G401 (cell line): ENCODE measurements at regions not wholly inside any gene's neighbourhood (a gene's known extent, or its start where the extent isn't known, plus 50 kb on each side); places are given as distances from the start of the nearest gene placed in this dataset.

Experiments
- DNase-seq: peaks from one replicate; pipeline ENCODE4 v3.0.0-alpha.2; 2015; ENCODE audit warnings: low spot score
- in situ Hi-C: cut with HindIII; loops from 2 replicates; pipeline ENCODE4 v1.10.0; 2016; ENCODE audit warnings: low sequenced_read_pairs, mixed read lengths

DNA sequence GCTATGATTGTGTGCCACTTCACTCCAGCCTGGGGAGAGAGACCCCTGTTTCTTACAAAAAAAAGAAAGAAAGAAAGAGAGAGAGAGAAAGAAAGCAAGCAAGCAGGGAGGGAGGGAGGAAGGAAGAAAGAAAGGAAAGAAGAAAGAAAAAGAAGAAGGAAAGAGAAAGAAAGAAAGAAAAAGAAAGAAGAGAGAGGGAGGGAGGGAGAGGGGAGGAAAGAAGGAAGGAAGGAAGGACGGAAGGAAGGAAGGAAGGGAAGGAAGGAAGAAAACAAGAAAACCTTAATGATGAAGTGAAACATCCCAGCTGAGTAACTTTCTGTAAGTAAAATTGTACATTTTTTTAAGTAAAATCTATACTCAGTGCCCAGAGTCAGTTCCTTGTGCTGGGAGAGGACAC, 75.5 kb upstream of the GLS start:
- no peak for DNase-seq
- in situ Hi-C loops: no loop called here

DNA sequence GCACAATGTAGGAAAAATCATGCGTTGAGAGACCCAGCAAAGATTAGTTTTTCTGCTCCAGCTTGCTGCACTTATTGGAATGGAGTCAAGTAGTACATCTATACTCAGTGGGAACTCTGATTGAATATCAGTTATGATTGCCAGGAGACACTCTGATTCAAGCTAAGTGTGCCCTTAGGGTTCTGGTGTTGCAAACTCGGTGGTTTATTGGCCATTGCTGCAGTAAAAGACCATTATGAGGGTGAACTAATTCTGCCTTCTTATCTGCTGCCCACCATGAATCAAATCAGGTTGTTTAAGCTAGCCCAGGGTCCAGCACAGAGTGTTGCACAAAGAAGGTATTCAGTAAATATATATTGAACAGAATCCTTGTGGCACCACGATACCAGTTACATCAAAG, 74.8 kb upstream of the GLS start:
- no peak for DNase-seq
- in situ Hi-C loops: no loop called here

DNA sequence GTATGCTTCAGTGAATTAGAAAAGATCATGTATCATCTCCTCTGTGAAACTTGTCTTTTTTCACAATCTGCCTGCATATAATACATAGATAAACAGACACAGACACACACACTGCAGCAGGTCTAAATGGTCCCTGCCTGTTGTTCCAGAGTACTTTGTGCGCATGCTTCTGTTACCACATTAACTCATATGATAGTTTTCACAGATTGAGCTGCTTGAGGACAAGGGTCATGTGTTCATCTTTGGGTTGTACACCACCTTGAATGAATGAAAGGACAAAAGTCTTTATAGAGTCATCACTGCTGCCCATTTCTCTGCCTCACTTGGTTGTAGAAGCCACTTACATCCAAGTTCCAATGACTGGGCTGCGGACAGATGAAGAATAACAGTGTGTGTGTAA, 72.7 kb upstream of the GLS start:
- DNase-seq: no peak
- in situ Hi-C loops: no loop called here

DNA sequence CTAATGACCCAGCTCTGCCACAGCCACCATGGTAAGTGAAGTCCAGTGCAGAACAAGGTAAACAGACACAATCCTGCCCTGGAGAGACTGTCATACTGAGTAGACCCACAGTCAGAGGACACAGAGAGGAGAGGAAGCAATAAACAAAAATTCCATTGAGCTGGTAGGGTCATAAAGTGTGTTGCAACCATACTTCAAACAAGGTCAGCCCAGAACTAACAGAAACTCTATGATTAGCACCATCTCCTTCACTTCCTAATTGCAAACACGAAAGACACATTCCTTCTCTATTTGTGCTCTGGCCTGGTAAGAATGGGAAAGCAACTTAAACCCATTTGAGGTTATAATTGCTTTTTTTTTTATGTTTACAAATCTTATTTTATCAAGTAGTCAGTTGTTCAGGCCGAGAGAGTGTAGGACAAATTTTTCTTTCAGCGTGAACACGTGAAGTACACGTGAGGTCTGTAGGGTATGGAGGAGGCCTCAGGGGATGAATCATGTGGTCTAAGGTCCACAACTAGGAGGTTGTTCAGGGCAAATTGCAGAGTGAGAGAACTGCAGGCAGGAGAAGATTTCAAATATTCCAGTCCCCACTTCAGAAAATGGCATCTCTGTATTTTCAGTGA, 71.4 kb upstream of the GLS start:
- in situ Hi-C loops: no loop called here

DNA sequence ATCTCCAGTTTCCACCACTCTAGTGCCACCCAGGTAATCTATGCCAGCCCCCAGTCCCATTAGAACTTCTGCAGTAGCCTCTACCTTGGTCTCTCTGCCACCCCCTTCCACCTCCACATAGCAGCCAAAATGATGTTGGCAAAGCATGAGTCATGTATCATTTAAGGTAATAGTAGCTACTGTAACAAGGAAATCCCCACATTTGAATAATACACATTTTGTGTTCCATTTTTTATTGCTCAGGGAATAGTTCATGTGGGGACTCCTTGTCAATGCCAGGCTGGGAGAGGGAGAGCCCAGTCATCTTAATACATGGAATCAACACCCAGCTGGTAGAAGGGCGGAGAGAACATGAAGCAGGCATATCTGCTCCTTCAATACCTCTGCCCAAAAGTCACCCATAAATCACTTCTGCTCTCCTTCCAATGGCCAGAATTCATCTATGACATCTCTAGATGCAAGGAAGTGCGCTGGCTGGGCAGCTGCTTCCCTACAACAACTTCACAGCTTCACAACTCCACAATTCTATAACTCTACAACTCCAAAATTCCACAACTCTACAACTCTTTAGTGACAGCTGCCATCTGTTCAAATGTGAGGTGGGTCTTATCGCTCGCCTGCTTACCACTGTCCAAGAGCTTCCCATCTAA, 70.6 kb upstream of the GLS start:
- no peak for DNase-seq
- in situ Hi-C loops: no loop called here

More for the DNA sequence above, 71.4 kb upstream of the GLS start:
- no peak for DNase-seq

DNA sequence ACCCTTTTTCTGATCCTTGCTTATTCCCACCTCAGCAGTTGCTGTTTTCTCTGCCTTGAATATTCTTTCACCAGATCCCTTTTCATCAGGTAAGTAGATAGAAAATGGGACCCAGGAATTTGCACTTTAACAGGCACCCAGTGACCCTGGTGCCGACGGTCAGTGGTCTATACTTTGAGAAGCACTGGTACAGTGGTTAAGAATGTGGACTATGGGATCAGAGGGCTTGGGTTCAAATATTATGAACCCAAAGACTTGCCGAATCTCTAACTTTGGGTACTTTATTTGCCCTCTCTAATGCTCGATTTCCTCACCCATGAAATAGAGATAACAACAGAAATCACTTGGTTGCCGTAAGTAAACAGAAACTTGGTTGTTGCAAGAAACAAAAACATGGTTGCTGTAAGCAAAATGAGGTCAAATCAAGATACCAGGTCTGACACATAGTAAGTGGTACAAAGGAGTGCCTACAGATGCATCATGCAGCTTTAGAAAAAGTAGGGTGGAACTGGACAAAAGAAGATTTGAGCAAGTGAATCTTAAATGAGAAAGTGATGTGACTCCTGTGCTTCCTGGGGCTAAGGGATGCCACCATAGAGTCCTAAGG, 69.5 kb upstream of the GLS start:
- in situ Hi-C loops: no loop called here
- DNase-seq: no peak

DNA sequence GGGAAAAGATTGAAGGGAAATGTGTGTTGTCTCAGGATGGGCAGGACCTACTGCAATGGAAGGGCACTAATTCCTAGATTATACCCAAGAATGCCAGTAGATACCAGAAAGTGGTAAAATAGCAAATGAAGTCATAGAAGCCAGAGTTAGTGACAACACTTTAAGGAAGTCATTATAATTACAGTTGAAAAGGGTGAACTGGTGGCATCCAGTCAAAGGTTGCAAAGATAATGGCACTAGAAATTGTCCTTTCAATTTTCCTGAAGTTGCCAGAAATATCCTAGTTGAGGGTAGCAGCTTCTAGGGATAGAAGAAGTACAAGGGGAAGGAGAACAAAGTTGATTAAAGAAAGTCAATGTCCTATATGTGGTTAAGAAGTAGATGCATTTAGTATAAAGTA, 68.8 kb upstream of the GLS start:
- DNase-seq: no peak
- in situ Hi-C loops: no loop called here

DNA sequence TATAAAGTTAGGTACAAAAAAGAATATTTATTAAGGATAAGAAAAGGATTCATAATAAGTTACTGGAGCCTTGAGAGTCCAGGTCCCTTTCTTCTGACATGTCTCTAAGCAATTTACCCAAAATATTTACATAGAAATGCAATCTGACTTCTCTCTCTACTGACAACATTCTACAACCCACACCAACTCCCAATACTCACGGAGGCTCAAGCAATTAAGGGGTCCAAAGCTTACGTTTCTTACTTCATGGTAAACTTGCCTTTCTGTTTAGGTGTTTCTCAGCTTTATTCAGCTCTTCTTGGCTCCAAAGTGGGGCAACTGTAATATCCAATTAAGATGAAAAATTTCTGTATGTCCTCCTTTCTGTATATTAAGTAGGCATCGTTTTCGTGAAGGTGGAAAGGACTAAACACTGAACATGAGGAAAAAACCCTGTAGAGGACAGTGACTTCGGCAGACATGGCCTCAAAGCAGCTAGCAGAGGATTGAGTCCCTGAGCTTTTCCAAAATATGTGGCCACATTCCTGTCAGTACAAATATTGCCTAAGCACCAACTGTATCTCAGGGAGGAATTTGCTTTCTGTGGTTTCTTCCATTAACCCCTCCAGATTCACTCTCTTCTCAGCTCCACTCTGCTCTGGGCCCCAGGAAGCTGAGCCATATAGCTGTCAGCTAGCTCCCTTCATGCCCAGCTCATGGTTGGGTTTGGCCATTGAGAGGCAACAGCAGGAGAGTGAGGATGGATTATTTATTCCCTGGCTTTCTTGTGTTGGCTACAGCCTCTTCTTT, 67.9 kb upstream of the GLS start:
- DNase-seq: no peak
- in situ Hi-C loops: no loop called here

DNA sequence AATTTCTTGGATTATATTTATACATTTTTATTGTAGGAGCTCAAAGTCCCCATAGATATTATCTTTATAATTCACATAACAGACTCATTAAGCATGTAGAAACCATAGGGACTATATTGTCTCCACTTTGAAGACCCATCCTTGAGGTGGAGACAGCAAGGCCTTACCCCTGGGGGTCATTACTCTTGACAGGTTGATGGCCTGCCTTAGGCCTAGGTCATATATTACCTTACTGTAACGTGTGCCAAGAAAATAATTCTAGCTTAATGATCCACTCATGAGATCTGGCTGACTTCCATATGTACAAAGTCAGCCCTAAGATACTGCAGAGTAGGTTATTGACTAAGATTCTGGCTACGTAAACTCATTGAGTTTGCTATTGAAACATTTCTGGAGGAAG, 65.4 kb upstream of the GLS start:
- DNase-seq: no peak
- in situ Hi-C loops: no loop called here

DNA sequence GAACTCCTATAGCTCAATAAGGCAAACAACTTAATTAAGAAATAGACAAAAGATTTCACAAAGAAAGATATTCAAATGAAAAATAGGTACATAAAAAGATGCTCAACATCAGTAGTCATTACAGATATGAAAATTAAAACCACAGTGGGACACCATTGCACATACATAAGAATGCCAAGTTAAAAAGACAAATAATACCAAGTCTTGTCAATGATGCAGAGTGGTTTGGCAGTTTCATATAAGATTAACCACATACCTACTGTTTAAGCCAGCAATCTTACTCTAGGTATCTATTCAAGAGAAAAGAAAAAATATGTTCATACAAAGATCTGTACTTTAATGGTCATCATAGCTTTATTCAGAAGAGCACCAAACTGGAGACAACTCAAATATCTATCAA, 63.5 kb upstream of the GLS start:
- in situ Hi-C loops: no loop called here
- DNase-seq: no peak

DNA sequence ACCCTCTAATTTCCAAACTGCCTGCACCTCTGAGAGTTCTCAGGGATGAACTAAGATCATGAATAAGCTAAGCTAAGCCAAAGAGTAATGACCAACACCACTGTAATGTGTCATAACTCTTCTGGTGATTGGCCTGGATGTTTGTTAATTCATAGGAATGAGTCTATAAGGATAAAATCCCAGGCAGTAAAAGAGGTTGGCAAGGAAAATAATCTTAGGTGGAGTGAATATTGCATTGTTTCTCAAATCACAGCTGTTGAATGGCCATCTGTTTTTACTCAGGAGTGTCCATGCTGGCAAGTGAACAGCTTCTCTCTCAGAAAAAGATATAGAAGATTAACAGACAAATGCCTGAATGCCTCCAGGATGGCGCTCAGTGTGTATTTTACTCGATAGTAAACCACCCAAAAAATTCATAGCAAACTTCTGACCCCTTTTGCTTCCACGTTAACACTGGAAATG, 60.8 kb upstream of the GLS start:
- DNase-seq: peak; percentile 42
- in situ Hi-C loops: no loop called here

DNA sequence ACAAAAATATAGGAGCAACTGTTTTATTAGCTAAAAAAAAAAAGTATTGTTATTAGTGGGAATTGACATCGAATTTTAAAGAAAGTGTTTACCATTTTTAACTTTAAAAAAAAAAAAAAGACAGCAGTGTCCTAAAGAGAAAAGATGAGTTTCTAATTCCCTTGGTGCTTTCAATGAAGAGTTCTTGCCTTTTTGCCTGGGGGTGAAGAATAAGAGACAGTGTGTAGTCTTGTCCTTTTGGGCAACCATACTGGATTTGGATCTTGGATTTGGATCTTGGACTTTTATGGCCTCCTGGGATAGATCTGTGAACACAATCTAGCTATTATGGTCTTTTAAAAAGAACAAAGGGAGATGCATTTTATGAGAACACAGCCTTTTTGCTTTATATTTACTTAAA, 60.2 kb upstream of the GLS start:
- in situ Hi-C loops: no loop called here
- DNase-seq: no peak

DNA sequence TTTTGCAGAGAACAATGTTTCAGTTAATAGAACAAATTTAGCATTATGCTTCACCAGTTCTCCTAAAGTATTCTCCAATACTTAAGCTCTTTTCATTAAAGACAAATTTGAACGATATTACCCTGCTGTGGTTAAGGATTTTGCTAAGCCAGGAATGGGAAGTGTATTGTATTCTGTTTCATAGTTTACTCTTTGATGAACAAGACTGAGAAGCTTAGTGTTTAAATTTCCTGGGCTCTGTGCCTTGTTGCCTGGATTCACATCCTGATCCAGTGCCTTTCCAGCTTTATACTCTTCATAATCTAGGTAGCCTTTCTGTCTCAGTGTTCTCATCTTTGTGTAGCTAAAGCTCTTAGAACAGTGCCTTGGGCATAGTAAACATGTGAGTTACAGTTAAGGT, 58.6 kb upstream of the GLS start:
- in situ Hi-C loops: no loop called here
- no peak for DNase-seq

DNA sequence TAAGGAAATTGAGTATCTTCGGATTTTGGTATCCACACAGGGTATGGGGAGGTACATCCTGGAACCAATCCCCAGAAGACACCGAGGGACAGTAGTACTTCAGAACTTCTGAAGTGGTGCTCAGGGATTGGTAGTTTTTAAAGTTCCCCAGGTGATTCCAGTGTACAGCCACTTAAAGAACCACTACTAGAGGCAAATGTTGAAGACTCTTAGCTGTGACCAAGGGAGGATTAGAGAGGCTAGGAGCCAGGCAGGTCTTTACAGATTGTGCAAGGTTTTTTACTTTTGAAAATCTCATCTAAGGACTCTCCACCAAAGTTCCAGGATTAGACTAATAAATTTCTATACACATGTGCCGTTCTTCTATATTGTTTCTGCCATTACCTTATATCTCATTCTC, 52.9 kb upstream of the GLS start:
- in situ Hi-C loops: no loop called here
- DNase-seq: no peak

DNA sequence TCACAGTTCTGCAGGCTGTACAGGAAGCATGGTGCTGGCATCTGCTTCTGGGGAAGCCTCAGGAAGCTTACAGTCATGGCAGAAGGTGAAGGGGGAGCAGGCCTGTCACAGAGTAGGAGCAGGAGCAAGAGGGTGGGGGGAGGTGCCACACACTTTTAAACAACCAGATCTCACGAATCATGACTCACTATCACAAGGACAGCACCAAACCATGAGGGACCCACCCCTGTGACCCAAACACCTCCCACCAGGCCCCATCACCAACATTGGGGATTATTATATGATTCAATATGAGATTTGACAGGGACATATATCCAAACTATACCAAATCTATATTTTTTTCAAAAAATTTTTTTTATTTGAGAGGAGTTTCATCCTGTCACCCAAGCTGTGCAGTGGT, 51.0 kb upstream of the GLS start:
- in situ Hi-C loops: no loop called here
- no peak for DNase-seq
